ENCODE measurements at regions not wholly inside any gene's neighbourhood (a gene's known extent, or its start where the extent isn't known, plus 50 kb on each side); places are given as distances from the start of the nearest gene placed in this dataset.

GRCh38 chr6:138607478-138608433 is 108.5 kb upstream of the NHSL1 start:
- H3K27me3 Mint-ChIP-seq (ENCODE audit: unreplicated experiment) = no peaks in the 10 kb centered on the region
- intact Hi-C loops (cut with micrococcal nuclease; ENCODE audit: unreplicated experiment) = no loop called here
- no peak for DNase-seq
- TF ChIP-seq CTCF (IDR thresholded peaks at IDR 0.05; ENCODE audit: unreplicated experiment) = no peak
- H3K4me3 Mint-ChIP-seq (ENCODE audit: low read depth, unreplicated experiment) = no peak overlapping the region
- H3K4me1 Mint-ChIP-seq (ENCODE audit: low read depth, unreplicated experiment) = no peaks in the 10 kb centered on the region
- no peaks in the 10 kb centered on the region for H3K9me3 Mint-ChIP-seq (ENCODE audit: low read depth, unreplicated experiment)
- H3K27ac Mint-ChIP-seq (ENCODE audit: unreplicated experiment) = no peak overlapping the region
- CTCF ChIA-PET = no interaction called here
- BruUV-seq (replicated peaks) = no TSS peak
- no peaks in the 10 kb centered on the region for H3K36me3 Mint-ChIP-seq (ENCODE audit: insufficient read depth, unreplicated experiment)

- Mint-ChIP-seq H3K9me3 (ENCODE audit: low read depth, unreplicated experiment) (no peaks in the 10 kb centered on the region), H3K27ac (ENCODE audit: unreplicated experiment) (no peak overlapping the region), H3K27me3 (ENCODE audit: unreplicated experiment) (no peaks in the 10 kb centered on the region), H3K4me3 (ENCODE audit: low read depth, unreplicated experiment) (no peak overlapping the region), H3K4me1 (ENCODE audit: low read depth, unreplicated experiment) (no peaks in the 10 kb centered on the region), H3K36me3 (ENCODE audit: insufficient read depth, unreplicated experiment) (no peaks in the 10 kb centered on the region)
- intact Hi-C loops (cut with micrococcal nuclease; ENCODE audit: unreplicated experiment) = no loop called here
- CTCF ChIA-PET = no interaction called here
- no peak for TF ChIP-seq CTCF (IDR thresholded peaks at IDR 0.05; ENCODE audit: unreplicated experiment)
- no peak for DNase-seq
- BruUV-seq (replicated peaks) = no TSS peak
Observed at GRCh38 chr6:138608896-138609295, 109.6 kb upstream of the NHSL1 start.

GRCh38 chr6:138609801-138610430 is 110.6 kb upstream of the NHSL1 start:
- H3K9me3 Mint-ChIP-seq (ENCODE audit: low read depth, unreplicated experiment) = no peaks in the 10 kb centered on the region
- no peak for TF ChIP-seq CTCF (IDR thresholded peaks at IDR 0.05; ENCODE audit: unreplicated experiment)
- no peak overlapping the region for H3K4me3 Mint-ChIP-seq (ENCODE audit: low read depth, unreplicated experiment)
- H3K36me3 Mint-ChIP-seq (ENCODE audit: insufficient read depth, unreplicated experiment) = no peaks in the 10 kb centered on the region
- no peak for DNase-seq
- BruUV-seq (replicated peaks) = no TSS peak
- intact Hi-C loops (cut with micrococcal nuclease; ENCODE audit: unreplicated experiment) = no loop called here
- CTCF ChIA-PET = no interaction called here
- no peaks in the 10 kb centered on the region for H3K4me1 Mint-ChIP-seq (ENCODE audit: low read depth, unreplicated experiment)
- H3K27me3 Mint-ChIP-seq (ENCODE audit: unreplicated experiment) = no peaks in the 10 kb centered on the region
- no peak overlapping the region for H3K27ac Mint-ChIP-seq (ENCODE audit: unreplicated experiment)

GRCh38 chr6:138610816-138611215 is 111.5 kb upstream of the NHSL1 start:
- H3K4me1 Mint-ChIP-seq (ENCODE audit: low read depth, unreplicated experiment) = no peaks in the 10 kb centered on the region
- H3K27me3 Mint-ChIP-seq (ENCODE audit: unreplicated experiment) = no peaks in the 10 kb centered on the region
- H3K27ac Mint-ChIP-seq (ENCODE audit: unreplicated experiment) = no peak overlapping the region
- BruUV-seq (replicated peaks) = no TSS peak
- intact Hi-C loops (cut with micrococcal nuclease; ENCODE audit: unreplicated experiment) = no loop called here
- no peaks in the 10 kb centered on the region for H3K9me3 Mint-ChIP-seq (ENCODE audit: low read depth, unreplicated experiment)
- no peak overlapping the region for H3K4me3 Mint-ChIP-seq (ENCODE audit: low read depth, unreplicated experiment)
- H3K36me3 Mint-ChIP-seq (ENCODE audit: insufficient read depth, unreplicated experiment) = no peaks in the 10 kb centered on the region
- CTCF ChIA-PET = no interaction called here
- TF ChIP-seq CTCF (IDR thresholded peaks at IDR 0.05; ENCODE audit: unreplicated experiment) = no peak
- DNase-seq = no peak

Measured in Calu3 (cell line).